Stomach (tissue), 8 donors: ENCODE measurements at regions not wholly inside any gene's neighbourhood (a gene's known extent, or its start where the extent isn't known, plus 50 kb on each side); places are given as distances from the start of the nearest gene placed in this dataset.

Experiments
- DNase-seq, 2 donors: peaks; one replicate each; pipeline versions ENCODE4 v3.0.0 to v3.0.0-alpha.2; 2013 to 2019
- H3K27ac ChIP-seq, 5 donors: fragments of 200-600 bp in 4 of 5; sonication (generic) in 4 of 5; one replicate each; pipeline ENCODE4 v1.5.1; 2013 to 2019; ENCODE audit warnings: mild to moderate bottlenecking in 1 of 5, moderate library complexity in 1 of 5
- H3K27me3 ChIP-seq, 3 donors: fragments of 200-600 bp; sonication (generic); one replicate each; pipeline ENCODE4 v1.5.1; 2017 to 2019; ENCODE audit warnings: mixed run types in 1 of 3
- H3K36me3 ChIP-seq, 4 donors: fragments of 200-600 bp; sonication (generic); 1 replicate in 3 of 4; 2 replicates in 1 of 4; pipeline ENCODE4 v1.5.1; 2016 to 2019
- H3K4me1 ChIP-seq, 4 donors: fragments of 200-600 bp; sonication (generic); one replicate each; pipeline ENCODE4 v1.5.1; 2016 to 2019
- H3K4me3 ChIP-seq, 4 donors: fragments of 200-600 bp; sonication (generic) in 3 of 4; one replicate each; pipeline ENCODE4 v1.5.1; 2016 to 2019; ENCODE audit warnings: mild to moderate bottlenecking in 1 of 4
- H3K9me3 ChIP-seq, 4 donors: fragments of 200-600 bp; sonication (generic); one replicate each; pipeline ENCODE4 v1.5.1; 2016 to 2019
- EP300 ChIP-seq: sonication (generic); formaldehyde crosslinking; IDR thresholded peaks from one replicate; pipeline ENCODE4 v1.6.1; 2017; ENCODE audit warnings: antibody characterized with exemption
- POLR2A ChIP-seq, 4 donors: fragments of 450-650 bp; IDR thresholded peaks; one replicate each; pipeline ENCODE4 v1.6.1; 2016; ENCODE audit warnings: antibody characterized with exemption in 4 of 4, control low read depth in 2 of 4, mild to moderate bottlenecking in 1 of 4, moderate library complexity in 1 of 4
- POLR2AphosphoS5 ChIP-seq, 3 donors: sonication (generic); formaldehyde crosslinking; IDR thresholded peaks; one replicate each; pipeline ENCODE4 v1.6.1; 2016; ENCODE audit warnings: antibody characterized with exemption in 3 of 3
- WGBS, 5 donors: extraction: QIAGEN DNeasy Blood & Tissue Kit in 3 of 5; methylation state at CpG; one replicate each; pipeline versions ENCODE4 v1.1.5 to v1.1.7; 2013 to 2018; 5-methylcytosine and 5-hydroxymethylcytosine counted together
- intact Hi-C: fragments of 100-400 bp; cut with DNase I; formaldehyde crosslinking; loops from one replicate; pipeline ENCODE4 v1.15.1; 2023; ENCODE audit warnings: low total_unique reads
- TF ChIP-seq, protein P1 (sequence below), 7 experiments: fragments of 450-650 bp in 4 of 7; fragments of 200-600 bp in 3 of 7; sonication (generic) in 3 of 7; IDR thresholded peaks; one replicate each; pipeline ENCODE4 v1.5.1; 2016 to 2019; ENCODE audit warnings: antibody characterized with exemption in 7 of 7, control low read depth in 2 of 7, mild to moderate bottlenecking in 1 of 7
- donor health status: healthy with polysubstance abuse.
- donor health status: Bipolar disorder and iron deficiency.
- donor health status: healthy.

DNA sequence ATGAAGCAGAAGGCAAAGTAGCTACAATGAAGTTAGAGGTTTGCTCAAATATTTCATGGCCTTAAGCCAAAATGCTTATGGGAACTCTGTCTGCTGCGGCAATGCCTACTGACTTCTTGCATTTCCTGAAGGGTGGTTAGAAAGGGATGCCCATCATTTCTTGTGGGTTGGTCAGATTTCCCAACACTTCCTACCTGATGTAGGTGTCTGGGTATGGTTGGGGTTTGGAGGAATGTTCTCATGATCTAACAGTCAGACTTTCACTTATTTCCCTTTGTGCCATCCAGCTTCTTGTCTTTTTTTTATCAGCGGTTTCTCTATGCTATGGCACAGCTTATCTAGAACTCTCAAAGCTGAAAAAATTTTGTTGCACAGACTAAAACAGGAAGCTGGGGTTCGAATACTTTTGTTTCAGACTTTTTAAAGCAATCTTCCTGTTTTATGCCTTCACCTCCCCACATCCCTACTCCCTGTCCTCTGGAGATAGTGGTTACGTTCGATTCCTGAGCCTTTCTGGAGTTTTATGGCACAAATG is 307.7 kb downstream of the USP25 start:
- intact Hi-C loops, result no loop called here
- H3K9me3 ChIP-seq, result no peaks in the 10 kb centered on the region
- no peaks in the 10 kb centered on the region for H3K27me3 ChIP-seq
- no peak for DNase-seq
- H3K27ac ChIP-seq, result no peak overlapping the region
- no peaks in the 10 kb centered on the region for H3K36me3 ChIP-seq
- WGBS, 5 donors, result 57 to 72% (median 64%) methylated on average over 5 of the region's 5 CpGs
- TF ChIP-seq EP300 (no peak), POLR2AphosphoS5 (IDR thresholded peaks at IDR 0.05) (no peak), POLR2A (IDR thresholded peaks at IDR 0.05) (no peak)
- TF ChIP-seq, protein P1, sequence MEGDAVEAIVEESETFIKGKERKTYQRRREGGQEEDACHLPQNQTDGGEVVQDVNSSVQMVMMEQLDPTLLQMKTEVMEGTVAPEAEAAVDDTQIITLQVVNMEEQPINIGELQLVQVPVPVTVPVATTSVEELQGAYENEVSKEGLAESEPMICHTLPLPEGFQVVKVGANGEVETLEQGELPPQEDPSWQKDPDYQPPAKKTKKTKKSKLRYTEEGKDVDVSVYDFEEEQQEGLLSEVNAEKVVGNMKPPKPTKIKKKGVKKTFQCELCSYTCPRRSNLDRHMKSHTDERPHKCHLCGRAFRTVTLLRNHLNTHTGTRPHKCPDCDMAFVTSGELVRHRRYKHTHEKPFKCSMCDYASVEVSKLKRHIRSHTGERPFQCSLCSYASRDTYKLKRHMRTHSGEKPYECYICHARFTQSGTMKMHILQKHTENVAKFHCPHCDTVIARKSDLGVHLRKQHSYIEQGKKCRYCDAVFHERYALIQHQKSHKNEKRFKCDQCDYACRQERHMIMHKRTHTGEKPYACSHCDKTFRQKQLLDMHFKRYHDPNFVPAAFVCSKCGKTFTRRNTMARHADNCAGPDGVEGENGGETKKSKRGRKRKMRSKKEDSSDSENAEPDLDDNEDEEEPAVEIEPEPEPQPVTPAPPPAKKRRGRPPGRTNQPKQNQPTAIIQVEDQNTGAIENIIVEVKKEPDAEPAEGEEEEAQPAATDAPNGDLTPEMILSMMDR (IDR thresholded peaks at IDR 0.05), result no peak
- no peak overlapping the region for H3K4me3 ChIP-seq
- no peaks in the 10 kb centered on the region for H3K4me1 ChIP-seq

DNA sequence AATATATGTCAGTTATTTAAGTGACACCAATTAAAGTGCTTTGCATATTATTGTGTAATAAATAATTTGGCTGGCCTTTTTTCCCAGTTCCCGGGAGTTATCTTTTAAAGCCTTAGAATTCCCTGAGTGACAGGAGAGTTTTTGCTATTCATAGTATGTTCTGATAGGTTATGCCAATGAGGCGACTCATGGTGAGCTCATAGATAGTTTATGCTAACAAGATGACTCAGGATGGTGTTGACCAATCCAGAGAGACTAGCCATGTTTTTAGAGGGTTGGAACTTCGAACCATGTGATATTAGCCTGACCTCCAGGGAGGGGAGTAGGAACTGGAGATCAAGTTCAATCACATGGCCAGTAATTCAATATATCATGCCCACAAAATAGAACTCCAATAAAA is 310.8 kb downstream of the USP25 start:
- Histone ChIP-seq H3K9me3 (no peaks in the 10 kb centered on the region), H3K4me3 (no peak overlapping the region), H3K27me3 (no peaks in the 10 kb centered on the region), H3K4me1 (no peaks in the 10 kb centered on the region), H3K27ac (no peak overlapping the region), H3K36me3 (no peaks in the 10 kb centered on the region)
- no peak for DNase-seq
- TF ChIP-seq, protein P1 (IDR thresholded peaks at IDR 0.05), result no peak
- TF ChIP-seq EP300 (no peak), POLR2AphosphoS5 (IDR thresholded peaks at IDR 0.05) (no peak), POLR2A (IDR thresholded peaks at IDR 0.05) (no peak)
- intact Hi-C loops, result no loop called here
- WGBS, 5 donors, result 77 to 88% (median 83%) methylated on average over 3 of the region's 3 CpGs

DNA sequence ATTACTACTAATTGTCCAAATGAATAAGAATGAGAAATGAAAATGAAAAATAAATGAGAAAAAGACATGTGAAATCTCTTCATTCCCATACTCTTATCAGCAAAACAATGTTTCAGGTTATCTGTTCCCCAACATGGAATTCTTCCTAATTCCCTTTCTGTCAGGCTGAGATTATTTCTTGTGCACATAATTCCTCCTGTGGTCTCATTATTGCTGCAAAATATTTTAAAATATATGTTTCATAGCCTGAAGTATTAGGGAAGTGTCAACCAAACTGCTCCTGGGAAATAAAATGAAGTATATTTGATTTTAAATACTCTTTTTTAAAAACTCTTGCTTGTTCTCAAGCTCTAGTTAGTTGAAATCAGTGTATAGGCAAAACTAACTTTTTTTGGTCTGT is 314.9 kb downstream of the USP25 start:
- no peaks in the 10 kb centered on the region for H3K9me3 ChIP-seq
- no peaks in the 10 kb centered on the region for H3K36me3 ChIP-seq
- no peak overlapping the region for H3K4me3 ChIP-seq
- H3K27ac ChIP-seq, result no peak overlapping the region
- no peak for DNase-seq
- H3K4me1 ChIP-seq, result no peaks in the 10 kb centered on the region
- TF ChIP-seq, protein P1 (IDR thresholded peaks at IDR 0.05), result no peak
- no peak for TF ChIP-seq EP300
- no peak for TF ChIP-seq POLR2A (IDR thresholded peaks at IDR 0.05)
- TF ChIP-seq POLR2AphosphoS5 (IDR thresholded peaks at IDR 0.05), result no peak
- no peaks in the 10 kb centered on the region for H3K27me3 ChIP-seq
- intact Hi-C loops, result no loop called here

DNA sequence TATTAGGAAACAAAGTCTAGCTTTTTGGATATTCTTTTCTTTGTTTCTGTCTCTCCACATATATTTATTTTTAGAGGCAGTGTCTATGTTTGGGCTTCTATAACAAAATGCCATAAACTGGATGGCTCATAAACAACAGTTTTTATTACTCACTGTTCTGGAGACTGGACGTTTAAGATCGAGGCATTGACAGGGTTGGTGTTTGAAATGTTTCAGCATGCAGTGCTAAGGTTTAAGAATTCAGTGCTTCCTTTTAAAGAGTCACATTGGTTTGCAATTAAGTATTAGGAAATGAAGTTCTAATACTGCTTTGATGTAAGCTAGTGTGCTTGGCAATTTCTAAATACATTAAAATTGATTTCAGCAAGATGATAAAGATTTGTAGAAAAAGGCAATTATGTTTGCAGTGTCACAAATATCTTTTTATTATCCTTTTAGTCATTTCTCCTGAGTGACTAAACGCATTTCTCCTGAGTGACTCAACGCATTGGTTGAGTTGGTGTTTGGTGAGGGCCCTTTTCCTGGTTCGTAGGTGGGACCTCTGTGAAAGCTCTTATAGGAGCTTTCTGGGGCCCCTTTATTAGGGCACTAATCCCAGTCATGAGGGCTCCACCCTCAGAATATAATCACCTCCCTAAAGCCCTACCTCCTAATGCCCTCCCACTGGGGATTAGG is 317.0 kb downstream of the USP25 start:
- Histone ChIP-seq H3K36me3 (no peaks in the 10 kb centered on the region), H3K4me1 (no peaks in the 10 kb centered on the region), H3K4me3 (no peak overlapping the region), H3K27ac (no peak overlapping the region), H3K9me3 (no peaks in the 10 kb centered on the region), H3K27me3 (no peaks in the 10 kb centered on the region)
- intact Hi-C loops, result no loop called here
- TF ChIP-seq POLR2A (IDR thresholded peaks at IDR 0.05) (no peak), POLR2AphosphoS5 (IDR thresholded peaks at IDR 0.05) (no peak), EP300 (no peak)
- TF ChIP-seq, protein P1 (IDR thresholded peaks at IDR 0.05), result no peak
- WGBS, 5 donors, result 85 to 90% (median 88%) methylated on average over 5 of the region's 5 CpGs
- no peak for DNase-seq
